ENCODE measurements at regions not wholly inside any gene's neighbourhood (a gene's known extent, or its start where the extent isn't known, plus 50 kb on each side); places are given as distances from the start of the nearest gene placed in this dataset.

- ATAC-seq (no peak), DNase-seq (no peak)
Measured at GRCh38 chr18:78213361-78213994, 766.1 kb upstream of the SALL3 start.

- ATAC-seq (no peak), DNase-seq (no peak)
Measured at GRCh38 chr18:78221496-78221895, 758.1 kb upstream of the SALL3 start.

- ATAC-seq (no peak), DNase-seq (no peak)
Measured at GRCh38 chr18:78228974-78229373, 750.6 kb upstream of the SALL3 start.

- no peak for ATAC-seq
- DNase-seq: no peak
Measured at GRCh38 chr18:78230911-78231310, 748.7 kb upstream of the SALL3 start.

- DNase-seq: no peak
- ATAC-seq: no peak
Measured at GRCh38 chr18:78232196-78232595, 747.4 kb upstream of the SALL3 start.

- DNase-seq (no peak), ATAC-seq (no peak)
Measured at GRCh38 chr18:78237864-78238263, 741.8 kb upstream of the SALL3 start.

- ATAC-seq (no peak), DNase-seq (no peak)
Measured at GRCh38 chr18:78238404-78239089, 741.1 kb upstream of the SALL3 start.

- no peak for ATAC-seq
- no peak for DNase-seq
Measured at GRCh38 chr18:78239090-78239457, 740.5 kb upstream of the SALL3 start.

GRCh38 chr18:78240101-78240500 lies 739.5 kb upstream of the SALL3 start:
- DNase-seq (no peak), ATAC-seq (no peak)

- ATAC-seq (no peak), DNase-seq (no peak)
Measured at GRCh38 chr18:78240627-78241252, 738.9 kb upstream of the SALL3 start.

GRCh38 chr18:78241535-78242253 lies 737.9 kb upstream of the SALL3 start:
- no peak for DNase-seq
- ATAC-seq: no peak

GRCh38 chr18:78242254-78242643 lies 737.4 kb upstream of the SALL3 start:
- ATAC-seq (no peak), DNase-seq (no peak)

GRCh38 chr18:78242806-78243205 lies 736.8 kb upstream of the SALL3 start:
- DNase-seq (no peak), ATAC-seq (no peak)

- DNase-seq: no peak
- ATAC-seq: no peak
Measured at GRCh38 chr18:78244779-78245178, 734.8 kb upstream of the SALL3 start.

- DNase-seq (no peak), ATAC-seq (no peak)
Measured at GRCh38 chr18:78245451-78245850, 734.2 kb upstream of the SALL3 start.

GRCh38 chr18:78246050-78246449 lies 733.6 kb upstream of the SALL3 start:
- no peak for DNase-seq
- ATAC-seq: no peak

GRCh38 chr18:78246588-78246987 lies 733.0 kb upstream of the SALL3 start:
- DNase-seq: no peak
- ATAC-seq: no peak

- no peak for ATAC-seq
- no peak for DNase-seq
Measured at GRCh38 chr18:78247615-78248289, 731.9 kb upstream of the SALL3 start.

GRCh38 chr18:78255013-78255412 lies 724.6 kb upstream of the SALL3 start:
- no peak for DNase-seq
- ATAC-seq: no peak

- ATAC-seq (no peak), DNase-seq (no peak)
Measured at GRCh38 chr18:78268226-78268988, 711.2 kb upstream of the SALL3 start.

- ATAC-seq (no peak), DNase-seq (no peak)
Measured at GRCh38 chr18:78271790-78272189, 707.8 kb upstream of the SALL3 start.

GRCh38 chr18:78273876-78274275 lies 705.7 kb upstream of the SALL3 start:
- ATAC-seq (no peak), DNase-seq (no peak)
